ENCODE measurements at regions not wholly inside any gene's neighbourhood (a gene's known extent, or its start where the extent isn't known, plus 50 kb on each side); places are given as distances from the start of the nearest gene placed in this dataset.

GRCh38 chr9:81420024-81420423 is 269.3 kb downstream of the TLE1 start:
- Histone ChIP-seq H3K56ac (replicated peaks; ENCODE audit: insufficient read length, low read depth, low read length) (no peak overlapping the region), H3K27me3 (replicated peaks in 1 of 4; ENCODE audit: control insufficient read depth in 3 of 4, extremely low read depth in 1 of 4, insufficient read depth in 3 of 4, low read length in 3 of 4) (no peaks in the 10 kb centered on the region), H2AK5ac (ENCODE audit: low read depth, low read length) (no peak overlapping the region), H4K20me1 (replicated peaks in 1 of 2; ENCODE audit: control insufficient read depth in 1 of 2, insufficient read depth in 2 of 2, low read length in 2 of 2) (no peaks in the 10 kb centered on the region), H3K79me2 (ENCODE audit: control insufficient read depth in 1 of 2, insufficient read depth in 2 of 2, low read length in 2 of 2) (no peaks in the 10 kb centered on the region), H2BK15ac (ENCODE audit: low read length) (no peak overlapping the region), H3K4me1 (replicated peaks in 1 of 4; ENCODE audit: control insufficient read depth in 3 of 4, insufficient read depth in 4 of 4, low read length in 3 of 4) (no peaks in the 10 kb centered on the region), H3K27ac (ENCODE audit: low read depth, low read length) (no peak overlapping the region), H3K9ac (replicated peaks in 1 of 4; ENCODE audit: extremely low read depth in 1 of 4, low read depth in 3 of 4, low read length in 3 of 4) (no peak overlapping the region), H2AFZ (ENCODE audit: low read length) (no peak overlapping the region), H3K23me2 (ENCODE audit: low read depth, low read length) (no peaks in the 10 kb centered on the region; the same call in 1 of the 2 replicates), H3K36me3 (ENCODE audit: control insufficient read depth in 2 of 4, insufficient read depth in 4 of 4, low read length in 3 of 4) (no peaks in the 10 kb centered on the region), H4K5ac (ENCODE audit: insufficient read length, low read depth, low read length) (no peak overlapping the region), H3K79me1 (ENCODE audit: low read depth, low read length) (no peaks in the 10 kb centered on the region), H4K8ac (ENCODE audit: extremely low read depth, insufficient read depth, low read length) (no peak overlapping the region), H3K4ac (replicated peaks; ENCODE audit: insufficient read length, low read depth, low read length) (no peak overlapping the region), H3K23ac (ENCODE audit: insufficient read length) (no peak overlapping the region), H3K4me3 (ENCODE audit: extremely low read depth in 1 of 4, insufficient read depth in 2 of 4, low read depth in 3 of 4, low read length in 4 of 4) (no peak overlapping the region), H3K14ac (ENCODE audit: insufficient read length) (no peak overlapping the region), H2BK5ac (ENCODE audit: low read depth, low read length) (no peak overlapping the region), H3K9me3 (ENCODE audit: insufficient read depth in 2 of 2, low read depth in 1 of 2, low read length in 1 of 2) (no peaks in the 10 kb centered on the region), H3K4me2 (ENCODE audit: insufficient read depth in 1 of 2, low read depth in 2 of 2, low read length in 2 of 2) (no peak overlapping the region), H2BK120ac (replicated peaks; ENCODE audit: low read depth, low read length) (no peak overlapping the region), H2BK20ac (ENCODE audit: low read length) (no peak overlapping the region), H2BK12ac (ENCODE audit: low read depth, low read length) (no peak overlapping the region), H3K18ac (ENCODE audit: extremely low read depth, low read length) (no peak overlapping the region), H4K91ac (replicated peaks; ENCODE audit: insufficient read length, low read length) (no peak overlapping the region)
- no peak for DNase-seq (ENCODE audit: low read depth in 1 of 2, low spot score in 2 of 2)
- WGBS, 2 experiments (ENCODE audit: extremely low coverage in 1 of 2, insufficient coverage in 1 of 2, insufficient read length in 1 of 2, insufficient replicate concordance in 2 of 2, low coverage in 1 of 2, low lambda C conversion rate in 2 of 2, missing lambda C conversion rate in 1 of 2) = 92% methylated on average over 1 of the region's 1 CpG; no CpG with 5 or more reads in 1 of the 2 experiments
- CTCF ChIA-PET (ENCODE audit: partially characterized antibody) = no interaction called here
- POLR2A ChIA-PET (ENCODE audit: partially characterized antibody) = no interaction called here
- TF ChIP-seq NRF1 (IDR thresholded peaks at IDR 0.05; ENCODE audit: low read depth, low read length) = no peak
- TF ChIP-seq HDAC2 (IDR thresholded peaks at IDR 0.05; ENCODE audit: borderline replicate concordance in 1 of 2, low read depth in 2 of 2, low read length in 2 of 2) = no peak
- TF ChIP-seq SP2 (IDR thresholded peaks at IDR 0.05; ENCODE audit: low read length) = no peak
- TF ChIP-seq BCL11A (IDR thresholded peaks at IDR 0.05; ENCODE audit: low read depth in 2 of 2, low read length in 2 of 2) = no peak
- no peak for TF ChIP-seq SIX5 (IDR thresholded peaks at IDR 0.05; ENCODE audit: low read depth, low read length)
- TF ChIP-seq HDAC6 (IDR thresholded peaks at IDR 0.05; ENCODE audit: low read depth, low read length) = no peak
- no peak for TF ChIP-seq ASH2L (IDR thresholded peaks at IDR 0.05; ENCODE audit: low read length)
- TF ChIP-seq MAFK (IDR thresholded peaks at IDR 0.05; ENCODE audit: low read depth, low read length) = no peak
- TF ChIP-seq CBX8 (IDR thresholded peaks at IDR 0.05; ENCODE audit: borderline replicate concordance, low read depth, low read length) = no peak
- TF ChIP-seq, protein P1, sequence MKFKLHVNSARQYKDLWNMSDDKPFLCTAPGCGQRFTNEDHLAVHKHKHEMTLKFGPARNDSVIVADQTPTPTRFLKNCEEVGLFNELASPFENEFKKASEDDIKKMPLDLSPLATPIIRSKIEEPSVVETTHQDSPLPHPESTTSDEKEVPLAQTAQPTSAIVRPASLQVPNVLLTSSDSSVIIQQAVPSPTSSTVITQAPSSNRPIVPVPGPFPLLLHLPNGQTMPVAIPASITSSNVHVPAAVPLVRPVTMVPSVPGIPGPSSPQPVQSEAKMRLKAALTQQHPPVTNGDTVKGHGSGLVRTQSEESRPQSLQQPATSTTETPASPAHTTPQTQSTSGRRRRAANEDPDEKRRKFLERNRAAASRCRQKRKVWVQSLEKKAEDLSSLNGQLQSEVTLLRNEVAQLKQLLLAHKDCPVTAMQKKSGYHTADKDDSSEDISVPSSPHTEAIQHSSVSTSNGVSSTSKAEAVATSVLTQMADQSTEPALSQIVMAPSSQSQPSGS (IDR thresholded peaks at IDR 0.05; ENCODE audit: low read length) = no peak
- no peak for TF ChIP-seq TBP (IDR thresholded peaks at IDR 0.05; ENCODE audit: low read depth, low read length)
- TF ChIP-seq RFX5 (IDR thresholded peaks at IDR 0.05; ENCODE audit: borderline replicate concordance, low read depth, low read length) = no peak
- FAIRE-seq = no peak
